Calu3 (cell line): ENCODE measurements at regions not wholly inside any gene's neighbourhood (a gene's known extent, or its start where the extent isn't known, plus 50 kb on each side); places are given as distances from the start of the nearest gene placed in this dataset.

ENCODE experiments used
- BruUV-seq: library from RNA; stranded (reverse); fragments of 400-500 nt; replicated peaks from 2 replicates; lab custom pipeline; 2021; lab: Mats Ljungman, UMichigan
- CTCF ChIA-PET: fragments of 300-600 bp; sonication (Branson Sonifier 250); formaldehyde crosslinking; loops from one replicate; lab custom pipeline; 2022; ENCODE audit warnings: antibody characterized with exemption; lab: Charles Lee
- DNase-seq: peaks from one replicate; pipeline ENCODE4 v3.0.0; 2022
- H3K27ac Mint-ChIP-seq: one replicate; pipeline ENCODE4 v1.8.0; 2022; ENCODE audit warnings: mixed read lengths; ENCODE audit not compliant: unreplicated experiment
- H3K27me3 Mint-ChIP-seq: one replicate; pipeline ENCODE4 v1.8.0; 2022; ENCODE audit warnings: mixed read lengths; ENCODE audit not compliant: unreplicated experiment
- H3K36me3 Mint-ChIP-seq: one replicate; pipeline ENCODE4 v1.8.0; 2022; ENCODE audit warnings: mild to moderate bottlenecking, moderate library complexity, mixed read lengths; ENCODE audit not compliant: insufficient read depth, unreplicated experiment
- H3K4me1 Mint-ChIP-seq: one replicate; pipeline ENCODE4 v1.8.0; 2022; ENCODE audit warnings: mild to moderate bottlenecking, low read depth, mixed read lengths; ENCODE audit not compliant: unreplicated experiment
- H3K4me3 Mint-ChIP-seq: one replicate; pipeline ENCODE4 v1.8.0; 2022; ENCODE audit warnings: mild to moderate bottlenecking, low read depth, moderate library complexity, mixed read lengths; ENCODE audit not compliant: unreplicated experiment
- H3K9me3 Mint-ChIP-seq: one replicate; pipeline ENCODE4 v1.8.0; 2022; ENCODE audit warnings: low read depth, mixed read lengths; ENCODE audit not compliant: unreplicated experiment
- intact Hi-C: fragments of 100-400 bp; cut with micrococcal nuclease; formaldehyde crosslinking; loops from one replicate; pipeline ENCODE4 v1.10.0; 2022; ENCODE audit not compliant: unreplicated experiment
- TF ChIP-seq, protein P1 (sequence below): fragments of 200-600 bp; IDR thresholded peaks from one replicate; pipeline ENCODE4 v1.8.0; 2022; ENCODE audit warnings: antibody characterized with exemption; ENCODE audit not compliant: unreplicated experiment

DNA sequence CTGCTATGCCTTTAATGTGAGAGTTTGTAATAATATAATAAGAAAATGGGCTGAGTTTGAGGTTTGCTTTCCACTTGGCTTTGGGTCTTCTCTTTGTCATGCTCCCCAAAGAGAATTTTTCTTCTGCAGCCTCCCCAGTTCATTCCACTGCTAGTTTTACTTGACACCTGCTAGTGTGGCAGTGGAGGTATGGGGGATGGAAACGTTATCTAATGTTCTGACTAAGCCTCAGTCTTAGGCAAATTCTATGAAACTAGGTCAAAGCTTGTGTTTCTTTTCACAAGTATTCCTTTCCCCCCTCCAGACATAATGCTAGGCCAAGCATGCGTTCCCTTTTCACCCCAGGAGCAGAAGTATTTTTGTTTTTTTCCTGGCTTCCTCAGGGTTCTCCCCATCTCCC is 67.5 kb downstream of the PPP1R2C start:
- H3K27ac Mint-ChIP-seq = no peak overlapping the region
- no peaks in the 10 kb centered on the region for H3K36me3 Mint-ChIP-seq
- TF ChIP-seq, protein P1, sequence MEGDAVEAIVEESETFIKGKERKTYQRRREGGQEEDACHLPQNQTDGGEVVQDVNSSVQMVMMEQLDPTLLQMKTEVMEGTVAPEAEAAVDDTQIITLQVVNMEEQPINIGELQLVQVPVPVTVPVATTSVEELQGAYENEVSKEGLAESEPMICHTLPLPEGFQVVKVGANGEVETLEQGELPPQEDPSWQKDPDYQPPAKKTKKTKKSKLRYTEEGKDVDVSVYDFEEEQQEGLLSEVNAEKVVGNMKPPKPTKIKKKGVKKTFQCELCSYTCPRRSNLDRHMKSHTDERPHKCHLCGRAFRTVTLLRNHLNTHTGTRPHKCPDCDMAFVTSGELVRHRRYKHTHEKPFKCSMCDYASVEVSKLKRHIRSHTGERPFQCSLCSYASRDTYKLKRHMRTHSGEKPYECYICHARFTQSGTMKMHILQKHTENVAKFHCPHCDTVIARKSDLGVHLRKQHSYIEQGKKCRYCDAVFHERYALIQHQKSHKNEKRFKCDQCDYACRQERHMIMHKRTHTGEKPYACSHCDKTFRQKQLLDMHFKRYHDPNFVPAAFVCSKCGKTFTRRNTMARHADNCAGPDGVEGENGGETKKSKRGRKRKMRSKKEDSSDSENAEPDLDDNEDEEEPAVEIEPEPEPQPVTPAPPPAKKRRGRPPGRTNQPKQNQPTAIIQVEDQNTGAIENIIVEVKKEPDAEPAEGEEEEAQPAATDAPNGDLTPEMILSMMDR = no peak
- no TSS peak for BruUV-seq
- H3K4me1 Mint-ChIP-seq = no peaks in the 10 kb centered on the region
- DNase-seq = no peak
- H3K27me3 Mint-ChIP-seq = no peaks in the 10 kb centered on the region
- H3K4me3 Mint-ChIP-seq = no peak overlapping the region
- H3K9me3 Mint-ChIP-seq = peaks cover 2% of the 10 kb centered on the region
- CTCF ChIA-PET = no interaction called here
- intact Hi-C loops = no loop called here

GRCh38 chrX:42708222-42708621 is 69.7 kb downstream of the PPP1R2C start:
- Mint-ChIP-seq H3K36me3 (no peaks in the 10 kb centered on the region), H3K27ac (no peak overlapping the region), H3K4me1 (no peaks in the 10 kb centered on the region), H3K27me3 (no peaks in the 10 kb centered on the region), H3K9me3 (peaks cover 2% of the 10 kb centered on the region), H3K4me3 (no peak overlapping the region)
- CTCF ChIA-PET = no interaction called here
- no peak for DNase-seq
- BruUV-seq = no TSS peak
- TF ChIP-seq, protein P1 = no peak
- intact Hi-C loops = no loop called here

GRCh38 chrX:42707742-42708141 is 70.2 kb downstream of the PPP1R2C start:
- H3K4me1 Mint-ChIP-seq = no peaks in the 10 kb centered on the region

DNA sequence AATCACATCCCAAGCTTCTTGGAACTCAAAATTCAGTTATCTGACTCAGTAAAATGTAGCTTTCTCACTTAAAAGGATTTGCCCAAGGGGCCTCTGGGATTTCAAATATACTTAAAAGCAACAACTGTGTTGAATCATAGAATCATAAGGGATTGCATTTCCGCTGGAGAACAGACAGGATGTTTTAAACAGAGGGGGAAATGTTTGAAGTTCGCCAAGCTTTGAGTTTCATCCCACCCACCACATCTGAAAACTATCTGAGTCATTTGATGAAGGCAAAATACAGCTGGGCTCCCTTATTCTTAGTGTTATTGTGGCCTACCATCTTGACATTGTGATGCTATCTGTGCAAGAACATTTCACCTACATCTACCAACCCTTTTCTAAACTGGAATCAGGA is 73.5 kb downstream of the PPP1R2C start:
- BruUV-seq = no TSS peak
- no peak overlapping the region for H3K4me3 Mint-ChIP-seq
- H3K9me3 Mint-ChIP-seq = no peaks in the 10 kb centered on the region
- DNase-seq = no peak
- no peaks in the 10 kb centered on the region for H3K36me3 Mint-ChIP-seq
- no peaks in the 10 kb centered on the region for H3K4me1 Mint-ChIP-seq
- no peaks in the 10 kb centered on the region for H3K27me3 Mint-ChIP-seq
- intact Hi-C loops = no loop called here
- CTCF ChIA-PET = no interaction called here
- TF ChIP-seq, protein P1 = no peak
- no peak overlapping the region for H3K27ac Mint-ChIP-seq

More at GRCh38 chrX:42707742-42708141, 70.2 kb downstream of the PPP1R2C start:
- CTCF ChIA-PET = no interaction called here
- Mint-ChIP-seq H3K27me3 (no peaks in the 10 kb centered on the region), H3K4me3 (no peak overlapping the region), H3K9me3 (peaks cover 2% of the 10 kb centered on the region), H3K36me3 (no peaks in the 10 kb centered on the region), H3K27ac (no peak overlapping the region)
- no TSS peak for BruUV-seq
- DNase-seq = no peak
- intact Hi-C loops = no loop called here
- TF ChIP-seq, protein P1 = no peak
